ENCODE measurements at regions not wholly inside any gene's neighbourhood (a gene's known extent, or its start where the extent isn't known, plus 50 kb on each side); places are given as distances from the start of the nearest gene placed in this dataset.

- DNase-seq = no peak
Observed at GRCh38 chr15:47502041-47502440, 215.3 kb upstream of the SEMA6D start.

GRCh38 chr15:47503876-47504275 is 213.4 kb upstream of the SEMA6D start:
- DNase-seq = no peak

GRCh38 chr15:47504624-47505256 is 212.6 kb upstream of the SEMA6D start:
- no peak for DNase-seq

- DNase-seq = no peak
Observed at GRCh38 chr15:47505712-47506328, 211.5 kb upstream of the SEMA6D start.

GRCh38 chr15:47506329-47507100 is 210.8 kb upstream of the SEMA6D start:
- DNase-seq = no peak

GRCh38 chr15:47507221-47507985 is 209.9 kb upstream of the SEMA6D start:
- no peak for DNase-seq

GRCh38 chr15:47511261-47511660 is 206.0 kb upstream of the SEMA6D start:
- no peak for DNase-seq

GRCh38 chr15:47513471-47513870 is 203.8 kb upstream of the SEMA6D start:
- no peak for DNase-seq

GRCh38 chr15:47514200-47514652 is 203.1 kb upstream of the SEMA6D start:
- DNase-seq = no peak

GRCh38 chr15:47516558-47516957 is 200.7 kb upstream of the SEMA6D start:
- DNase-seq = no peak

GRCh38 chr15:47516972-47517371 is 200.3 kb upstream of the SEMA6D start:
- DNase-seq = no peak

- no peak for DNase-seq
Observed at GRCh38 chr15:47517737-47518136, 199.6 kb upstream of the SEMA6D start.

- DNase-seq = no peak
Observed at GRCh38 chr15:47523681-47524475, 193.4 kb upstream of the SEMA6D start.

GRCh38 chr15:47529241-47529640 is 188.1 kb upstream of the SEMA6D start:
- no peak for DNase-seq

GRCh38 chr15:47534673-47535072 is 182.6 kb upstream of the SEMA6D start:
- DNase-seq = no peak

GRCh38 chr15:47541562-47541961 is 175.7 kb upstream of the SEMA6D start:
- no peak for DNase-seq

GRCh38 chr15:47542312-47542989 is 174.9 kb upstream of the SEMA6D start:
- no peak for DNase-seq

- DNase-seq = no peak
Observed at GRCh38 chr15:47548231-47548630, 169.1 kb upstream of the SEMA6D start.

GRCh38 chr15:47548986-47549385 is 168.3 kb upstream of the SEMA6D start:
- DNase-seq = no peak

GRCh38 chr15:47551079-47551478 is 166.2 kb upstream of the SEMA6D start:
- no peak for DNase-seq

GRCh38 chr15:47551546-47551945 is 165.8 kb upstream of the SEMA6D start:
- no peak for DNase-seq

All from activated CD4-positive, alpha-beta T cell treated with anti-CD3 and anti-CD28 coated beads for 1 hour (primary cell).